ENCODE measurements at regions not wholly inside any gene's neighbourhood (a gene's known extent, or its start where the extent isn't known, plus 50 kb on each side); places are given as distances from the start of the nearest gene placed in this dataset.

GRCh38 chr13:99827011-99827772 is 144.4 kb downstream of the ZIC5 start:
- H3K4me1 Mint-ChIP-seq = no peaks in the 10 kb centered on the region
- H3K9me3 Mint-ChIP-seq = peaks cover 13% of the 10 kb centered on the region
- H3K36me3 Mint-ChIP-seq (ENCODE audit: low read depth) = no peaks in the 10 kb centered on the region

DNA sequence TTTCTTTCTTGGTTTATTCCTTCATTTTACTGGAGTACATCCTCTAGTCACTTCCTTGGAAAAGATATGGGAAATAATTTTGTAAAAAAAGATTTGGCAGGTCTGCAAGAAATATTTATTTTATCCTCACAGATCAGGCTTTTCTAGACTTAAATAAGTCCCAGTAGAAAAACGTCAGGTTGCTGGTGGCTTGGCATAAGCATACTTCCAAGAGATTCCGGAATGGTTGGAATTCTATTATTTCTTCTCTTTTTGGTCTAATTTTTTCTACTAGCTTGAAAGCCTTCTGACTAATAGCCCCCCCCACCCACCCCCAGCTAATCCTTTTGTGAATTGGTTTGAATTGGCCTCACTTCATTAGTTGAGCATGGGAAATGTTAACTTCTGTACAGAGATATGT is 147.6 kb downstream of the ZIC5 start:
- DNase-seq = no peak
- TF ChIP-seq CTCF (IDR thresholded peaks at IDR 0.05) = no peak
- Mint-ChIP-seq H3K27me3 (ENCODE audit: low read depth, poor library complexity) (peaks cover 9% of the 10 kb centered on the region), H3K36me3 (ENCODE audit: low read depth) (no peaks in the 10 kb centered on the region), H3K9me3 (peaks cover 13% of the 10 kb centered on the region), H3K4me3 (no peak overlapping the region), H3K27ac (no peak overlapping the region), H3K4me1 (no peaks in the 10 kb centered on the region)

More at GRCh38 chr13:99827011-99827772, 144.4 kb downstream of the ZIC5 start:
- Mint-ChIP-seq H3K27ac (no peak overlapping the region), H3K4me3 (no peak overlapping the region), H3K27me3 (ENCODE audit: low read depth, poor library complexity) (peaks cover 17% of the 10 kb centered on the region)
- no peak for TF ChIP-seq CTCF (IDR thresholded peaks at IDR 0.05)
- DNase-seq = no peak

- Mint-ChIP-seq H3K27me3 (ENCODE audit: low read depth, poor library complexity) (peaks cover 9% of the 10 kb centered on the region), H3K4me3 (no peak overlapping the region), H3K4me1 (no peaks in the 10 kb centered on the region), H3K27ac (no peak overlapping the region), H3K36me3 (ENCODE audit: low read depth) (no peaks in the 10 kb centered on the region), H3K9me3 (peaks cover 13% of the 10 kb centered on the region)
- TF ChIP-seq CTCF (IDR thresholded peaks at IDR 0.05) = no peak
- DNase-seq = no peak
These were observed 148.7 kb downstream of the ZIC5 start for GRCh38 chr13:99822820-99823219.

DNA sequence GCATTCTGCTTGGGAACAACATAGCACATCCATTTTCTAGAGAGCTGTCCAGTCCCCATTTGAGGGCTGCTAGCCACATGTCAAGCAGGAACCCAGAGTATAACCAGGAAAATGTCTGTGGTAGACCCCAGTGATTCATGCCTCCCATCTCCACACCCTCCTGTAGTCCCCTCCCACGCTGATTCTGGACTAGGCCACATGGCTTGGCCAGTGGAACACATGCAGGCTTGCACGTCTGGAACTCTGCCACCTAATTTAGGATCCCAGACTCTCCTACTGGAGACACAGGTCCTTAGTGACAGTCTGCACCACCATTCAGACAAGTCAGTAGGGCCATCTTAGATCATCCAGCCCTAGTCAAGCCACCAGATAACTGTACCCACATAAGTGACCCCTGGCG is 149.8 kb downstream of the ZIC5 start:
- Mint-ChIP-seq H3K27ac (no peak overlapping the region), H3K36me3 (ENCODE audit: low read depth) (no peaks in the 10 kb centered on the region), H3K9me3 (peaks cover 13% of the 10 kb centered on the region), H3K27me3 (ENCODE audit: low read depth, poor library complexity) (peaks cover 6% of the 10 kb centered on the region), H3K4me1 (no peaks in the 10 kb centered on the region), H3K4me3 (no peak overlapping the region)
- TF ChIP-seq CTCF (IDR thresholded peaks at IDR 0.05) = no peak
- no peak for DNase-seq

- TF ChIP-seq CTCF (IDR thresholded peaks at IDR 0.05) = no peak
- H3K27me3 Mint-ChIP-seq (ENCODE audit: low read depth, poor library complexity) = no peaks in the 10 kb centered on the region
- peaks cover 13% of the 10 kb centered on the region for H3K9me3 Mint-ChIP-seq
- H3K4me3 Mint-ChIP-seq = no peak overlapping the region
- H3K4me1 Mint-ChIP-seq = no peaks in the 10 kb centered on the region
- no peak overlapping the region for H3K27ac Mint-ChIP-seq
- DNase-seq = no peak
- no peaks in the 10 kb centered on the region for H3K36me3 Mint-ChIP-seq (ENCODE audit: low read depth)
These were observed 151.6 kb downstream of the ZIC5 start for GRCh38 chr13:99819967-99820366.

DNA sequence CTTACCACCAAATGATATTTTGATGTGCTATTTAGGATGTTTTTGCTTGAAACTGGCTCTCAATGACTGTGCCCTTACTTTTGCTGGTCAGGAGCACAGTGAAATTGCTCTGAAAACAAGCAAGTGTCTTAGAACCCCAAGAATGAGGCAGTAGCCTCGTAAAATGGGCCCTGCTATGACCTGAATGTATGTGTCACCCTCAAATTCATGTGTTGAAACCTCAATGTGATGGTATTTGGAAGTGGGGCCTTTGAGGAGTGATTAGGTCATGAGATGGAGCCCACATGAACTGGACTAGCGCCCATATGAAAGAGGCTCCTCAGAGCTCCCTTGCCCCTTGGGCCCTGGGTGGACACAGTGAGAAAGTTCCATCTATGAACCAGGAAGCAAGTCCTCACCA is 155.2 kb downstream of the ZIC5 start:
- no peaks in the 10 kb centered on the region for H3K9me3 Mint-ChIP-seq
- H3K36me3 Mint-ChIP-seq (ENCODE audit: low read depth) = no peaks in the 10 kb centered on the region
- TF ChIP-seq CTCF (IDR thresholded peaks at IDR 0.05) = no peak
- no peak for DNase-seq
- no peak overlapping the region for H3K4me3 Mint-ChIP-seq
- peaks cover 5% of the 10 kb centered on the region for H3K27me3 Mint-ChIP-seq (ENCODE audit: low read depth, poor library complexity)
- H3K27ac Mint-ChIP-seq = no peak overlapping the region
- H3K4me1 Mint-ChIP-seq = no peaks in the 10 kb centered on the region
